ENCODE measurements at regions not wholly inside any gene's neighbourhood (a gene's known extent, or its start where the extent isn't known, plus 50 kb on each side); places are given as distances from the start of the nearest gene placed in this dataset.
A peak's percentile ranks its signal among the peaks of the same experiment; 100 is the strongest.
"Not testable (repeated sequence)": the region's sequence is repeated elsewhere in the genome, so short reads cannot be mapped to it uniquely, and the experiment has no call there.

- DNase-seq (ENCODE audit: low read depth in 2 of 2) = peak in 1 of 2 donors; percentile 44
- no peak for TF ChIP-seq CTCF (IDR thresholded peaks at IDR 0.05; ENCODE audit: low read depth, low read length)
- H3K4me3 ChIP-seq (replicated peaks in 1 of 2; ENCODE audit: low read depth in 2 of 2, low read length in 2 of 2) = no peak overlapping the region
Observed at GRCh38 chr21:15301014-15301413, 236.2 kb upstream of the NRIP1 start.

- no peak overlapping the region for H3K4me3 ChIP-seq (replicated peaks in 1 of 2; ENCODE audit: low read depth in 2 of 2, low read length in 2 of 2)
- no peak for TF ChIP-seq CTCF (IDR thresholded peaks at IDR 0.05; ENCODE audit: low read depth, low read length)
- peak in 1 of 2 donors; percentile 78 for DNase-seq (ENCODE audit: low read depth in 2 of 2)
Observed at GRCh38 chr21:15301736-15302135, 236.9 kb upstream of the NRIP1 start.

GRCh38 chr21:15306271-15306670 lies 241.5 kb upstream of the NRIP1 start:
- TF ChIP-seq CTCF (IDR thresholded peaks at IDR 0.05; ENCODE audit: low read depth, low read length) = no peak
- no peak for DNase-seq (ENCODE audit: low read depth in 2 of 2)
- H3K4me3 ChIP-seq (replicated peaks in 1 of 2; ENCODE audit: low read depth in 2 of 2, low read length in 2 of 2) = no peak overlapping the region

- no peak for DNase-seq (ENCODE audit: low read depth in 2 of 2)
- no peak for TF ChIP-seq CTCF (IDR thresholded peaks at IDR 0.05; ENCODE audit: low read depth, low read length)
- H3K4me3 ChIP-seq (replicated peaks in 1 of 2; ENCODE audit: low read depth in 2 of 2, low read length in 2 of 2) = no peak overlapping the region
Observed at GRCh38 chr21:15308333-15308732, 243.5 kb upstream of the NRIP1 start.

- no peak for TF ChIP-seq CTCF (IDR thresholded peaks at IDR 0.05; ENCODE audit: low read depth, low read length)
- DNase-seq (ENCODE audit: low read depth in 2 of 2) = no peak
Observed at GRCh38 chr21:15309022-15309590, 244.3 kb upstream of the NRIP1 start.

GRCh38 chr21:15309721-15310120 lies 244.9 kb upstream of the NRIP1 start:
- peak; percentile 43 to 59 for DNase-seq (ENCODE audit: low read depth in 2 of 2)
- no peak overlapping the region for H3K4me3 ChIP-seq (replicated peaks in 1 of 2; ENCODE audit: low read depth in 2 of 2, low read length in 2 of 2)
- TF ChIP-seq CTCF (IDR thresholded peaks at IDR 0.05; ENCODE audit: low read depth, low read length) = no peak

More at GRCh38 chr21:15309022-15309590, 244.3 kb upstream of the NRIP1 start:
- H3K4me3 ChIP-seq (replicated peaks in 1 of 2; ENCODE audit: low read depth in 2 of 2, low read length in 2 of 2) = no peak overlapping the region

GRCh38 chr21:15311510-15311909 lies 246.7 kb upstream of the NRIP1 start:
- H3K4me3 ChIP-seq (replicated peaks in 1 of 2; ENCODE audit: low read depth in 2 of 2, low read length in 2 of 2) = no peak overlapping the region
- TF ChIP-seq CTCF (IDR thresholded peaks at IDR 0.05; ENCODE audit: low read depth, low read length) = no peak
- DNase-seq (ENCODE audit: low read depth in 2 of 2) = no peak

GRCh38 chr21:15317034-15317433 lies 252.2 kb upstream of the NRIP1 start:
- DNase-seq (ENCODE audit: low read depth in 2 of 2); H3K4me3 ChIP-seq (replicated peaks in 1 of 2; ENCODE audit: low read depth in 2 of 2, low read length in 2 of 2): not testable (repeated sequence)

Measured in cardiac fibroblast (primary cell).